GOT3 (cell line): ENCODE measurements at regions not wholly inside any gene's neighbourhood (a gene's known extent, or its start where the extent isn't known, plus 50 kb on each side); places are given as distances from the start of the nearest gene placed in this dataset.

Experiments
- DNase-seq: peaks from one replicate; lab custom pipeline; 2025; ENCODE audit warnings: mixed read lengths; lab: John Stamatoyannopoulos, UW

DNA sequence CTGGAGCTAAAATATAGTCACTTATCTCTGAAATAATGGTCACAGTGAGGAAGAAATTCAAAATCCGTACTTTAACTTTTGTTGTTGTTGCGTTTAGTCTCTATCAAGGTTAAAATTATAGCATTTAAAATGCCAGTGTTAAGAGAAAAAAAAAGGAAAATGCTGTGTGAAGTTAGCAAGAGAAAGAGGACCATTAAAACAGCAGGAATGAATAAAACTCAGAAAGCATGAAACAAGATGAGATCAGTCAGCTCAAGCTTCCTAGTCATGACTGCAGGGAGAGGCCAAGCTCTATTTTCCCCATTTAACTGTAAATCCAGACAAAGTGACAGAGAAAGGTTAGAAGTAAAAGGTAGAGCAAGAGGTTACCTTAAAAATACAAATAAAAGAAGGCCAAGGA lies 281.7 kb upstream of the ATP5MC3 start:
- no peak for DNase-seq

DNA sequence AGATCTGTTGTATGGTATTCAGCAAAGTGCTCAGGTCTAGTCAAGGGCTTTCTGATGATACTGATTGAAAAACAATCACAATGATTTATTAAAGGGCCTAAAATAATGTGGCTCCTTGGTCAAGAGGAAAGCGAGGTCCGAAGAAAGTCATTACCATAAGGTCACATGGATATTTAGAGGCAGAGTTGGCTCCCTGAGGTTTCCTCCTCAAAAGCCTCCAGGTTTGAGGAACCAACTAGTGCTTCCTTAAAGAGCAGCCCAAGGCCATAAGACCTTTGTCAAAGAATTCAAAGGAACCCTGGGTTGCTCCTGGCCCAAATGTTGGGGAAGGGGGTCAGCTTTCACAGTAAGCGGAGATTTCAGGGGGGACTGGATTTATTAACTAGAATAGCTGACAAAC lies 280.7 kb upstream of the ATP5MC3 start:
- DNase-seq = no peak

DNA sequence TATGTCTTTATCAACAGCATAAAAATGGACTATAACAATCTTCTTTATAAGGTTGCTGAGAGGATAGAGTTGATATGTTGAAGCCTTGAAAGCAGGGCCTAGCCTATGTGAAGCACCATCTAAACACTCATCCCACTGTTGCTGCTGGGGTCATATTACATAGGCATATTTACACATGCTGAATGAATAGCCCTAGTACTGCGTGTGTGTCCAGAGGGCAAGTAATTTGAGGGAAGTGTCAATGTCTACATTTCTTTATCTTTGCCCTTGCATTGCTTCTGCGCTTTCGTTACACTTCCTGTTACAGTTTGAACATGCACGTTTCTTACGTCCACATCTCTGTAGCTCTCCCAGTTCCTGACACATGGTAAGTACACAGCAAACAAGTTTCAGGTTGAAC lies 280.3 kb upstream of the ATP5MC3 start:
- DNase-seq = no peak

DNA sequence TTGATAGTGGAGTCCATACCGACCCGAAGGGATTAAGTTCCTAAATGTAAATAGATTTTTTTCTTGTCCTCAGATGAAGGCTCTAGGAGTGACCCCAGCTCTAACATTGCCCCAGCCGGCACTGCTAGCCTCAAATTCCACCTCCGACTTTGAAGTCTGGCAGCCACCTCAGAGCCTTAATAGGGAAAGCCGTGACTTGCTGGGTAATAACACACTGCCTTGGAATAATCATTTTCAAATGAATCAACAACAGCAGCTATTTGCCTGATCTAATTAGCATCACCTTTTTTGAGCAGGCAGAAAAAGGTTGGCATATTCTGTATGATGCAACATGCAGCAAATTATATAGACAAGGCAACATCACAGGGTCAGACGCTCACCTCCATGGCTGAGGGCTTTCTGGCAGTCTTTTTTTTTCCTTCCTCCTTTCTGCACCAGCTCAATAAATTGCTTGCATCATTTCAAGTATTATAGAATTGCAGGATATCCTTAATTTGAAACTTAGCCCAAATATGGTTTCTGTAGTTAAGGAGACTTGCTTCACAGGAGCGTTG lies 276.5 kb upstream of the ATP5MC3 start:
- DNase-seq = no peak

DNA sequence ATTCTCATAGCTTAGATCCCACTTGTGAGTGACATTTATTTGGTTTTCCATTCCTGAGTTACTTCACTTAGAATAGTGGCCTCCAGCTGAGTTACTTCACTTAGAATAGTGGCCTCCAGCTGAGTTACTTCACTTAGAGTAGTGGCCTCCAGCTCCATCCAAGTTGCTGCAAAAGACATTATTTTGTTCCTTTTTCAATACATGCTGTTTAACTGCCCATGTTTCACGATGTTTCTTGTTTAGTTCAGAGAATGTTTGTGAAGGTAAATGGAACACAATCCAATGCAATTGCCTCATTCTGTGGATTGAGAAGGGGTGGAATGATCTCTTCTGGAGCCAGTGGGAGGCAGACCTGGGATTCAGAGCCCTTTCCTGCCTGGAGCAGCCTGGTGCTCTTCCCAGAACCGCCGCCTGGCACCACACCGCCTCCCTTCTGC lies 273.5 kb upstream of the ATP5MC3 start:
- no peak for DNase-seq

DNA sequence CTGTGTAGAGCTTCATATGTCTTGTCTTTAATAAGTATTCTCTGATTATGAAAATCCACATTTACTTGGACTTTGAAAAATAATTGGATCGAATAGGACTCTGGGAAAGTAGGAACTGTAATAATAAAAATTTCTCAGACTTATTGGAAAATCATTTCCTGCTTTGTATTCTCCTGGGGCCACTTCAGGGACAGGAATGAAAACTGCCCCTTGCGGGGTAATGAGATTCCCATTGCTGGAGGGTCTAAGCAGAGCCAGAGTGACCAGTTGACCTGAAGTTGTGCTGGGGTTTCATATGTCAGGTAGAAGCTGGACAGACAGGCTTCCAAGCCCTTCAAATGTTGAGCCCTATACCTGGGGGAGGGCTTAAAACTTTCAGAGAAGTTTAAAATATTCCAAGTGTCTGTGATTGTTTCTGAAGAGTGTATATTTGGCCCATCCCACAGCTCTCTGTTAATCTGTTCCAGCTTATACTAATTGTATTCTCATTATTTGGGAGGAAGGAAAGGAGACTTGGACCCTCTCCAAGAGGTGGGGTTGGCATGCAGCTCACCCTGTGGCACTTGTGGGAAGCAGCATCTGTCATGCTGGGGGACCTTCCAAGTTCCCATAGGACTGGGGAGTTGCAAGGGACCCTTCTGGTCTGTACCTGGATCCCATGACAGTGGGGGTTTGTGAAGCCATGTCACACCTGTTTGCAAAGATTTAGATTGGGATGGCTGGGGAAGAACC lies 268.7 kb upstream of the ATP5MC3 start:
- no peak for DNase-seq

DNA sequence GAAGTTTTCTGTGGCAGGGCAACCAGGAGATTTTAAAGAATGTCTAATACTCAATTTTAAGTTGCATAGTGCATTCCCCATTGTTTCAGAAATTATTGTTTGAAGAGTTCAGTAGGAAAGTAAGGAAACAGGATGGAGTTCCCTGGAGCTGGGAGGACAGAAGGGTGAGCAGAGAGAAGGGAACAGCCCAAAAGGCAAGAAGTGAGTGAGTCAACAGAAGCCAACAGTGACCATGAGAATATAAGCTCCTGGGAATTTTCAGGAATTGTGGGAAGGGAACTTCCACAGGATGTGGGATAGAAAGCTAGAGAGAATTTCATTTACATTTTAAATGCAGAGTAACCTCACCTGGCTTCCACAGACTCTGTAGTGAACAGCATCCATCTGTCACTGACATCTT lies 268.1 kb upstream of the ATP5MC3 start:
- no peak for DNase-seq

DNA sequence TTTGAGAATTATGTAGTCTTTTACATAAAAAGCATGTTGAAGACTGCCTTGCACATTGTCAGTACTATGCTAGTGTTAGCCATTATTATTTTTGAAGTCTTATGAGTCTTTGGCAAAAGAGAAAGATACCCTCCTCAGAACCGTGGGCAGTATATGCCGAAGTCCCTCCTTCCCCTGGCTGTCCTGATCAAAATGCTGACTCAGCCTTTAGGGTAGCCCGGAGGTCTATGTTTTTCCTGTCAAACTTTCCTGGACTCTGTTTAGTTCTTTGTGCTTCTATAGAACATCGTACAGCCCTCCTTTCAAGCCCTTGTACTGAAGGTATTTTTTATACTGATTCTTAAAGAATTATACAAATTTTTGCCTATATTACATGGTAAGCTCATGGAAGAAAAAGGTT lies 264.7 kb upstream of the ATP5MC3 start:
- DNase-seq = no peak

DNA sequence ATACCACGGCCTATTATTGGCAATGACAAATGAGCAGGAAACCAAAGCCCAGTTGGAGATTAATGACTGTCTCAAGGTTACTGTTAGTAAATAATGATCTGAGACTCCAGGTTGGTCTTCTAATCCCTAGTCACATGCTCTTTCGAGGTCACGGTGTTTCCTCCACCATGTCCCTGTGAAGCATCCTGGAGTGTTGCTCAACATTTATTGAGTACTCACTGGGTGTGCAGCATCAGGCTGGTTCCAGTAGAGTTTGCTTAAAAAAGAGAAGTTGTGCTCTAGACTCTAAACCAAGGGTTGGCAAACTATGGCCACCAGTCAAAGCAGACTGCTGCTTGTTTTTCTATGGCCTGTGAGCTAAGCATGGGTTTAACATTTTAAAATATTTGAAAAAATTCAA lies 263.8 kb upstream of the ATP5MC3 start:
- DNase-seq = no peak

DNA sequence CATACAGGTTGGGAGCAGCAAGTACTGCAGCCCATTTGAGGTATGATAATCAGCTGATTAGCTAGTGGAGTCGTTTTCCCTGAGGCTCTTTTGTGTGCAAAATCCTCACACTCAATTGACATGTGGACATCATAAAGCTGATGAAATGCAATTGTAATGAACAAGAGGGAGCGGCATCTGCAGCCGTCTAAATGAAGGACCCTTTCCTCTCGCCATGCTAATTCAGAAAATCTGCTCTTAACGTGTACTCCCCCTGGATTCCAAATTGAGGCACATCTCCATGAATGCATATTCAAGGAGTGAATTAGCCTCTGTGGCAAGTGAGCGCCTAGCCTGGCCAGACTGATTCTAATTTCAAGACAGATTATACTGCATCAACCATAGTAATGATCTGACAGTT lies 260.9 kb upstream of the ATP5MC3 start:
- no peak for DNase-seq

DNA sequence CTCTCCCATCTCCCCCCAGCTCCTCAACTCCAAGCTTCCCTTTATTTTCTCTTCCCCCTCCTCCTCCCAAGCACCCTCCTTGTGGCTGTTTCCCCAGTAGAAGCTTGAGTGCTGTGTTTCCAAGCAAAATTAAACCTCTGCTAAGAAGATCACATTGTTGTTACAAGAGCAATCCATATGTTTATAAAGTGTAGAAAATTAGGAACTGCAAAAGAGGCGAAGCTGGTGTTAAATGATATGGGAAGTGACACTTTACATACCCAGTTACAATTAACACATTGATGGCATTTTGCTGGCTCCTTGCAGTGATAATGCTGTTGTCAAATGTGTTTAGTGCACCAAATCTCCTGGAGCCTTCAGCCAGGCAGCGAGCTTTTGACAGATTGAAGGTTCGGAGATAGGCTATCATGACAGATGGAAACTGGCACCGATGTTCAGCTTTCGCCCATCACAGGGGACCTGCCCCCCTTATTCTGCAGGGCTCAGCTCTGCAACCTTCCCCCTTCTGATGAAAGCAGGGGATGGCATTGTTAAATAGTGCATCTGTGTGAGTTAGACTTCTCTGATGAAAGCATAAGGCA lies 259.8 kb upstream of the ATP5MC3 start:
- no peak for DNase-seq

DNA sequence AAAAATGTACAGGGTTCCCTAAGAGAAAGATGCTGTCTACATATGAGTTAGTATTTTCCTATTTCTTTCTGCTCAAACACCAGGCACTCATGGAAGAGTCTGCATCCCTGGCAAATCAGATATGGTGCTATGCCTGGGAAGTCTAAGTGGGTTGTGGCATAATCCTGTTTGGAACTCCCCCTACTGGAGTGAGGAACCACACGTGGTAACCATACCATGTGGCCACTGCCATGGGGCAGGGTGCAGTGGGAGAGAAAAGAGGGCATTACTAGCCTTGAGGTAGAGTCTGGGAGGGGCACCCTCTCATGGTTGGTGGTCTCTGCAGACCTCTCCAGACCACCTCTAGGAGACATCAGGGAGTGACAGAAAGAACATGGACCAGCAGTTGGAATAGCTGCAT lies 257.9 kb upstream of the ATP5MC3 start:
- no peak for DNase-seq

DNA sequence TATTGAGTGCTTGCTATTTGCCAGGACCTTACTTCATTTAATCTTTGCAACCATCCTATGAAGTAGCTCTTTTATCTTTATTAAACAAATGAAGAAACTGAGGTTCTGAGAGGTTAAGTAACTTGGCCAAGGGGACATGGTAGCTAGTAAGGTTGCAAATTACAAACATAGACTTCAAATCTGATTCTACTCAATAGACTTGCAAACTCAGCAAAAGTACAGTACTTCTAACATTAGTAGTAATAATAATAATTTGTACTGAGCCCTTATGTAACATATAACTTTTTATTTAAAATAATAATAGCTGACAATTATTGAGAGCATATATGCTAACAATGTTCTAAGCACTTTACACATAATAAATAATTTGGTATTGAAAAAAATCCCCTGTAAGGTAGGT lies 255.7 kb upstream of the ATP5MC3 start:
- DNase-seq = no peak

DNA sequence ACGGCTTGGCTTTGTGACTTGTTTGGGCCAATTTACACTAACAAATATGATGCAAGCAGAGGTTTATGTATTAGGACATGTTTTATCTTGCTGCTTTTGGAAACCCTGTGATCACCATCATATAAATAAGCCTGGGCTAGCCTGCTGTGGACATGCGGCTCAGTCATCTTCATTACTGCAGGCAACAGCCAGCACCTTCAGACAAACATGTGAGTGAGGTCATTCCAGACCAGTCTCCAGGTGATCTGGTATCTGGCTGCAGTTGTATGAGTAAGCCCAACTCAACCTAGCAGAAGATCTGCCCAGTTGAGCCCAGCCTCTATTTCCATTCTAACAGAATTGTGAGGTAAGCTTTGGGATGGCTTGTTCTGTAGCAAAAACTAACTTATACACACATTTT lies 254.6 kb upstream of the ATP5MC3 start:
- no peak for DNase-seq

DNA sequence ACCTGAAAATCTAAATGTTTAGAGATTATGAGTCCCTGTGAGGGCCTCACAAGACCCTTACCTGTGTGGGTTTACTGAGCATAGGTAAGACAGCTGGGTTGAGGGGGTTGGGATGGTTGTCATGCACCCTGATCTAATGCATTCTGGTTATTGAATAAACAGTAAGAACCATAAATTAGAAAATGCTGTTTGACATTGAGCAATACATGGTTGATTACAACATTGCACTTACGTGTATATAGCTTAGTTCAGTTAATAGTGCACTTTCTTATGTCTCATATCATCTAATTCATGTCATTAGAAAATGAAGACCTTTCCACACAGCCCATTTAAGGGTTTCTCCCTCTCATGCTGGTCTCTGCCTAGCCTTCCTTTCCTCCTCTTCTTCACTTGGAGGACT lies 253.5 kb upstream of the ATP5MC3 start:
- no peak for DNase-seq

DNA sequence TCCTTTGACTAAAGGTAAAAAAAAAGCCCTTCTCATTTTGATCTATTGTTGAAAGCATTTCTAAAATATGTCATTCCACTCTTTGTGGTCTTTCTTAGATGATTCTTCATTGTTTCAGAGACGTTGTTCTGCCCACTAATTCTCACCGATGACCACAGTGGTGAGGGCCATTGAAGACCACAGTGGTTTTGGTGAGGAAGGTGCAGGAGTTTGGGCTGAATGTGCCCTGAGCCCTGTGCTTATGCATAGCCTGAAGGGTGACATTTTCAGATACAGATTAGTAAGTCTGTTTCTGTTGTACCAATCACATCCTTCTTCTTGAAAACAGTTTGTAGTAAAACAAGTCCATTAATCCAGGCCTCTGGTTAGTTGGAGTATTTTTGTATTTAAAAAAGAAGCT lies 251.3 kb upstream of the ATP5MC3 start:
- DNase-seq = no peak

DNA sequence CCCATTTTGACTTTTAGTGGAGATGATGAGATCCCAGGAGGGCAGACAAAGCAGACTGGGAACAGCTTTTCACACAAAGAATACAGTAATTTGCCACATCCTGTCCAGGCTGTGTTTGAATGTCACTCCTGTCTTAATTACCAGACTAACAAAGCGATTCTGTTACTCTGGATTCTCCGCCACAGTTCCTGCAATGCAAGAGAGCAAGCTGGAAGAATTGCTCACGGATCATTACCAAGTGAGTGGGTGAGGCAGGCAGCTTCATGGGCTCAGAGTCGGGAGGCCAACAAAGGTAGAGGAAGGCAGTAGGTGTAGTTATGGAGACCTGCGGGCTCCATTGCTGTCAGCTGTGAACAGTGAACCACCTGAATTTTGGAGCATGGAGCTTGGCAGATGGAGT lies 250.5 kb upstream of the ATP5MC3 start:
- DNase-seq = no peak

DNA sequence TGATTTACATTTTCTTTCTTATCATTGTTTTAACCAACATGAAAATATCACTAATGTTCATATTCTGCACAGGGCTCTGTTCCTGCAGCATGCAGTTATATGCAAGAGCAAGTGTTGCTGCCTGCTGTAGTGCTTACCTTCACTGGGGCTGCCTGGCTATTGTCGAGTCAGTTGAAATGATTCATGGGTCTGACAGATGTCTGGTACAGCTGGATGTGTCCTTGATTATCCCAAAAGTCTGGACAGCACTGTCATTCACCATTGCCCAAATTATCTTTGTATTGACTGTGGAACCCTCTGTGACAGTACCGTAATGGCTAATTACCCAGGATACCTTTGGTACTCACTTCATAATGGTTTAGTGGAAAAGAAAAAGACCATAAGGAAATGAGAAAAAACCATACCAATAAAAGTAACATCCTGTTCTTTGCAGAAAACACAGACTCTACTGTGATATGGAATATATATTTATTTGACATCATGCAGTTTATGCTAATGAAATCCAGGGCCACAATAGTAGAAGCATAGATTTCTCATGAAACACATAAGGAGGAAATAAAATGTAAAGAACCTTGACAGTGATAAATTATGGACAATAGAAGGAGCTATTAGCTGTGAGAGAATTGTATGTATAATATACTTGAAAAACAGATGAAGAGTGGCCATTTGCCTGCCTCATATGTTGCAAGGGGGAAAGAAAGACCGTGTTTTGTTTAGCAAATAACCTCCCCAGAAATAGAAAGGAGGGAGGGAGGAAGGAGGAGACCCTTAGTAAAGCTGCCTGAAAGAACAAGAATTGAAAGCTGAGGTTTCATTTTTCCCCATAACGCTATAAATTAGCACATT lies 249.8 kb upstream of the ATP5MC3 start:
- no peak for DNase-seq

DNA sequence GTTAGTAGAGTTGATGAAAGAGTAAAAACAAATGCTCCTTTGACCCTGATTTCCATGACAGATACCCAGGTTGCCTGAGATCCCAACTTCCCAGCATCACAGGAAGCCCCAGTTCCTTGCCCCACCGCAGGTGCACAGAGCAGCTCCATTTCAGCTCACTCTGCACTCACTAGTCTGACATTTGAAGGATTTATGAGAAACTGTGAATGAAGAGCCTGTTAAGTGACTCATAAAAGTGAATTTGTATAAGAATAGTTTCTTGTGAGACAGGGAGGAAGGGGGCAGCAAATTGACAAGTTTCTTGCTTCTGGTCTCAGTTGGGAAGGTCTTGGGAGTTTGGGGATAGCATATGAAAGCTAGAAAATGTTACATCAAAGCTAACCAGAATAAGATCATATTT lies 248.7 kb upstream of the ATP5MC3 start:
- DNase-seq = no peak

DNA sequence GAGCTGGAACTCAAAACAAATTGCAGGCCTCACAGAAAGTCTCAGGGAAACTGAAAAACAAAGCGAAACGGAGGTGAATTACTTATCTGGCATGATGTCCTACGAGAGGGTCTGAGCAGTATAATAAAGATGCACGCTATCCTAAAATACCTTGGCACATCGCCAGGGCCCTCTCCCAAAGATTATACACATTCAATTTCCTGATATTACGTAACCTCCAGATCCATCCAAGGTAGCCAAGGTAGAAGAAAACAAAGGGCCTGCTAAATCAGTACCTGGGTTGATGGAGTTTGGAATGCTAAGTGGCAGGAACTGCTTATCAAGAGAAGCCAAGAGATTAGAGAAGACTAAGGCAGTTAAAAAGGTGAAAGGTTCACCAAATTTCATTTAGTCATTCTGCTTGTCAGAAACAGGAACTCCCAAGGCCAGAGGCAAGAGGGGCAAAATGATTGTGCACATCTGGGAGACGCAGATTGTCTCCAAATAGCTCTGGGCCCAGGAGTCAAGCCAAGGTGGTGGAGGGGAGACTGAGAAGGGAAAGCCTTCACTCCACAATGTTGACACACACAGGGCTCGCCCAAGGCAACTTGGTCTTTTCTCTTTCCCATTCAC lies 236.8 kb upstream of the ATP5MC3 start:
- DNase-seq = no peak

DNA sequence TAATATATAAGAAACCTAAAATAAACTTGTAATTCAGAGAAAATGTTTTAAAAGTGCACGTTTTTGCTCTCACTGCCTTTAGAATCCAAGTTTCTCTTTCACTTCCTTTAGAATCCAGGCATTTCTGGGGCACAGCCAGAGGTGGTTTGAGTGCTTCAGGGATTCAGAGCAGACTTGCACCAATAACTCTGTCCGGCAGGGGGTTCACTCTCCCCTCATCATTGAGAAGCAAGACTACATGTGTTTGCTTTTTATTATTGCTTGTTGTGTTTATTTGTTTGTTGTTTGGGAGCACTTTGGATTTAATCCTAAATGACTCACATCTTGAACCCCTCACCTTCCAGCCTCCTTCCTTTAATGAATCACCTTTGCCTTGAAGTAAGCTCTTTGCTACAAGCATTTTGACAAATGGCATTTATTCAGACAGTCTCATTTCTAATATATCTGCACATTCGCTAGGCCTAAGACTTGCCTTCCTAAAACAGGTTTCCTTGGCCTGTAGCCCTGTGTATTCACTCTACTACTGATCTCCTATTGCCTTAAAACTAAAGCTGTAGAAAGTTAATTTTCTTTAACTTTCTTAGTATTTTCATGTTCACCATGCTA lies 233.5 kb upstream of the ATP5MC3 start:
- peak; percentile 8 for DNase-seq
